Urothelium cell line (cell line): ENCODE measurements at regions not wholly inside any gene's neighbourhood (a gene's known extent, or its start where the extent isn't known, plus 50 kb on each side); places are given as distances from the start of the nearest gene placed in this dataset.

ENCODE experiments used
- DNase-seq: peaks from one replicate; pipeline ENCODE4 v3.0.0; 2011; ENCODE audit warnings: low spot score, mixed read lengths
- FAIRE-seq: peaks from 2 replicates; lab custom pipeline; 2011; peaks lifted over from hg19 to GRCh38; lab: Jason Lieb, UNC

DNA sequence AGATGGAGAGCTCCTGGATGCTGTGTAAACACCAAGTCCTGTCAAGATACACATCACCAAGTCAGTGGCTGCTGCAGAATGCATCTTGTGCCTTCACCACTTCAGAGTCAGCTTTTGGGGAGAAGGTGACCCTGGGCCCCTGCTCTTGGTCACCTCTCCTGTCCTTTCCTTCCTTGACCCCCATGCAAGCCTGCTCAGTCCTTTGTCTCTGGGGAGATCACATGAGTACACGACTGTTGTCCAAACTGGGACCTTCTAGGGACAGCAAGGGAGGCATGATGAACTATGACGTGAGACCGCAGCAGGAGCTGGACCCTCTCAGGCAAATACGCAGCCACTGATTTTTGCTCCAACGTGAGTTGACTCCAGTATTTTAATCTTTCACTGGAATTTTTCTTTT lies 706.9 kb upstream of the ID2 start:
- no peak for FAIRE-seq
- no peak for DNase-seq

DNA sequence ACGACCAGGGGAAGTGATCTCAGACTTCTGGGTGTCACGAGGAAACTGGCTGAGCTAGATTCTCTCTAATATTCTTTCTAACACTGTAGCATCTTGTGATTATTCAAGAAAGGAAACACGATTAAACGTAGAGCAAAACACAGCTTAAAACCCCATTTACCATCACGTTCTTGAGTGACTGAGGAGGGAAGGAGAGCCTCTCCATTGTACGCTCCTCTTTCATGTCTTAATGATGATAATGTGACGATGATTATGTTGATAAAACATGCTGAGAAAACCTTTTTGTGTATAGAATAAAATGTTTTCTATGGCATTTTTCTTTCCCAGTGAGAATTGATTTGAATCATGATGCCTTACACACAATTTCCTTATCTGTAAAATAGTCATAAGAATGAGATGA lies 705.6 kb upstream of the ID2 start:
- no peak for DNase-seq
- FAIRE-seq: no peak

DNA sequence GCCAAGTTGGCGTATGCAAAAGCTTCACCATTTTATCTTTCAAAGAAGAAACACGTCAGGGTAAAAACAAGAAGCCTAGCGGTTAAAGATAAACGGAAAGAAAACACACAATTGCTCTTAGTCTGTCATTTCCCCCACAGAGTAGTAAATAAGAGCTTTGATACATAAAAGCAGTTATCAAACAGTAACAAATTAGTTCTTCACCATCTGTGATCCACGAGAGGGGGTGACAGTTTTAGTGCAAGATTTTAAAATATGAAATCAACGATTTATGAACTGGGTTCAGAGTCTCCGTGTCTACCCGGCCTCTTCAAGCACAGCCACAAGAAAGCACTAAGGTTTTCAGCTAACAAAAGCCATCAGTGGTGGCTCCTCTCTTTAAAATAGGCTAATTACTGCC lies 703.9 kb upstream of the ID2 start:
- FAIRE-seq (no peak), DNase-seq (no peak)

DNA sequence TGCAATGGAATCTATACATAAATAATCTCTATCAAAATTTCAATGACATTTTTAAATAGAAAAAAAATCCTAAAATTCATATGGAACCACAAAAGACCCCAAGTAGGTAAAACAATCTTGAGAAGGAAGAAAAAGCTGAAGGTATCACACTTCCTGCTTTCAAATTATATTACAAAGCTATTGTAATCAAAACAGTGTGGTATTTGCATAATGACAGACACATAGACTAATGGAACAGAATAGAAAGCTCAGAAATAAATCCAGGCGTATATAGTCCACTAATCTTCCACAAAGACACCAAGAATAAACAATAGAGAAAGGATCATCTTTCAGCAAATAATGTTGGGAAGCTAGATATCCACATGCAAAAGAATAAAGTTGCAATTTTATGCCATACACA lies 699.8 kb upstream of the ID2 start:
- no peak for DNase-seq
- no peak for FAIRE-seq

DNA sequence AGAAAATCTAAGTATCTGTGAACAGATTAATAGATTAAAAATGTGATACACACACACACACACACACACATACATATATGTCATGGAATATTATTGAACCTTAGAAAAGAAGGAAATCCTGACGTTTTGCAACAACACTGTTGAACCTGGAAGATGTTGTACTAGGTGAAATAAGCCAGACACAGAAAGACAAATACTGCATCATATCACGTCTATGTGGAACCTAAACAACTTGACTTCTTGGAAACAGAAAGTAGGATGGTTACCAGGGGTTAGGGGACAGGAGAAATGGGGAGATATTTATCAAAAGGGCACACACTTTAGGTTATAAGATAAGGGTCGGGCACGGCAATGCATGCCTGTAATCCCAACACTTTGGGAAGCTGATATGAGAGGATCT lies 698.4 kb upstream of the ID2 start:
- DNase-seq: no peak
- FAIRE-seq: no peak

DNA sequence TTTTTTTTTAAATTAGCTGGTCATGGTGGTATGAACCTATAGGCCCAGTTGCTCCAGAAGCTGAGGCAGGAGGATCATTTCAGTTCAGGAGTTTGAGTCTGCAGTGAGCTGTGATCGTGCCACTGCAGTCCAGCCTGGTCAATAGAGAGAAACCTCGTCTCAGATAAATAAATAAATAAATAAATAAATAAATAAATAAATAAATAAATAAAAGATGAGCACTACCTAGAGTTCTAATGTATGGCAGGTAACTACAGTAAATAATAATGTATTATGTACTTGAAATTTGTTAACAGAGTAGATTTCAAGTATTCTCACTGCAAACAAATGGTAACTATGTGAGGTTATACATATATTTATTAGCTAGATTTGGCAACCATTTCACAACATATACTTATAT lies 697.9 kb upstream of the ID2 start:
- DNase-seq (no peak), FAIRE-seq (no peak)

DNA sequence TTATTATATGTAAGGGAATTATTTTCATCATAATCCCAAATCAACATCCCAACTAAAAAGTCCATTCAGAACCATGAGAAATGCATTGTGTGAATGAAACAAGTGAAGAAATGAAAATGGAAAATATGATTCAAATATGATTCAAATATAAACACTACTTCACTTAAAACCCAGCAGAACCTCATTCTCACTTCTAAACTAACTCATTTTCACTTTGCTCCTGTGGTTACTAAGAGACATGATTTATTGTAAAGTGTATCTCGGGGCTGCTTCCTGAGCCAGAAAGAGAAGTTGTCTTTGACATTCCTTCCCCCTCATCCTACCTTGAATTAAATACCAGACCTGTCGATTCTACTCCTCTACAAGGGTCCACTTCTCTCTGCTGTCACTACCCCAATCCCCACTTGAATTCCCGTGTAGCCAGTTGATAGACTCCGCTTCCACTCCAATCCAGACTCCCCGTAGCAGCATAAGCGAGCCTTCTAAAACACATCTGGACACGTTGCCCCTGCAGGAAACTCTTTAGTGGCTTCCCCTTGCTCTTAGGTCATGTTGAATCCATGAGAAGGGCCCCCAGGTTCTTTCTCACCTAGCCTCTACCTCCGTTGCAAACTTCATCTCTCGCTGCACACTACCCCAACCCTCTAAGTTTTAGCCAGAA lies 697.0 kb upstream of the ID2 start:
- DNase-seq (no peak), FAIRE-seq (no peak)

DNA sequence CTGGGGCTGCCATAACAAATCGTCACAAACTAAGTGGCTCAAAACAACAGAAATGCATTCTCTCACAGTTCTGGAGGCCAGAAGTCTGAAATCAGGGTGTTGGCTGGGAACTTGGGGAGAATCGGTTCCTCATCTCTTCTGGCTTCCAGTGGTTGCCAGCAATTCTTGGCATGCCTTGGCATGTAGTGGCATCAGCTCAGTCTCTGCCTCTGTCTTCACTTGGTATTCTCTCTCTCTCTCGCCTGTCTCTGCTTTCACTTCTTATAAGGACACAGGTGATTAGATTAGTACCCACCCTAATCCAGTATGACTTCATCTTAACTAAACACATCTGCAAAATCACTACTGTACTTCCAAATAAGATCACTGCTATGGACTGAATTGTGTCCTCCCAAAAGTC lies 695.4 kb upstream of the ID2 start:
- no peak for FAIRE-seq
- DNase-seq: no peak

DNA sequence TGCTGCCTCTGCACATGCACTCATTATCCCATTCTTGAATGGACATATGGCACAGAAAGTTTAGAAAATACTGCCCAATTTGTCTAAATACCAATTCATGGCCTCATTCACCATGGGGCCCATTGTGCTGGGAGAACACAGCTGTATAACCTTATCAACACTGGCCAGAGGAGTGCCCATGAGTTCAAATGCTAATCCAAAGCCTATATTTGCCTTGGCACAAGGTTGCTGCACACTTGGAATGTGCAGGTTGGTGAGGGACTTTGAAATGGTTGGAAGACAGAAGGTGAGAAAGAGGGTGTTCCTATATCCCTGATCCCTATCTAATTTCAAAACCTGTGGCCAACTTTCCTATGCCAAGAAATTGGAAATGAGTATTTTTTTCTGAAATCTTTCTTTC lies 693.9 kb upstream of the ID2 start:
- FAIRE-seq (no peak), DNase-seq (no peak)

DNA sequence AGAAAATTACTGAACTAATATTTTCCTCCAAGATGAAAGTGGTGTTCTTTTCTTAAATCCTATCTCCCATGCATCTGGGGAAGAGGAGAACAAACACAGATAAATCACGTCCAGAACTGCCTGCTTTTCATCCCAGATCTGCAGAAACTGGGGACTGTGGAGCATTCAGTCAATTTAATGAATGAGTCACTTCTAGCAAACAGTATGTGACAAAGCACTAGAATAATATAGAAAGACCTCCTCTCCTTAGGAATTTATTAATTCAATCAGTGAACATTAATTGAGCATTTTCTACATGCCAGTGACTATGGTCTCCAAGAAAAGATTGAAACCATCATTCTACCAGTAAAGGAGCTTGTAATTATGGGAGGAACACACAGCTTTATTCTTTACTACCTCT lies 693.4 kb upstream of the ID2 start:
- no peak for FAIRE-seq
- DNase-seq: no peak

DNA sequence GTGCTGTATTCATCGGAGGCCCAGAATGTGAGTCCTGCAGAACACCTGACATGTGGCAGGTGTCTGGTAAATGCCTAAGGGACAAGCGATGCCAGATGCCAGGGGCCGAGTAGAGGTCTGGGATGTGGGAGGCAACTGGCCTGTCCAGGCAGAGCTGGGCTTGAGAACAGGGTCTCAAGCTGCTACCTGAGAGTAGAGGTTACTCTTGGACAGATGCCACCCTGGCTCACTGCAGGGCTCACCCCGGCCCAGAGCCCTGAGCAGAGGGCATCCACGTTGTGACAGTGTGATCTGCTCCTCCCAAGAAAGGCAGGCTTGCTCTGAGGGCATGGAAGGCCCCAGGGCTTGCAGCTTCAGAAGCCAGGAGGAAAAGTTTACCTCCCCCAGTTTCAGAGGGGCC lies 692.0 kb upstream of the ID2 start:
- FAIRE-seq (no peak), DNase-seq (no peak)

DNA sequence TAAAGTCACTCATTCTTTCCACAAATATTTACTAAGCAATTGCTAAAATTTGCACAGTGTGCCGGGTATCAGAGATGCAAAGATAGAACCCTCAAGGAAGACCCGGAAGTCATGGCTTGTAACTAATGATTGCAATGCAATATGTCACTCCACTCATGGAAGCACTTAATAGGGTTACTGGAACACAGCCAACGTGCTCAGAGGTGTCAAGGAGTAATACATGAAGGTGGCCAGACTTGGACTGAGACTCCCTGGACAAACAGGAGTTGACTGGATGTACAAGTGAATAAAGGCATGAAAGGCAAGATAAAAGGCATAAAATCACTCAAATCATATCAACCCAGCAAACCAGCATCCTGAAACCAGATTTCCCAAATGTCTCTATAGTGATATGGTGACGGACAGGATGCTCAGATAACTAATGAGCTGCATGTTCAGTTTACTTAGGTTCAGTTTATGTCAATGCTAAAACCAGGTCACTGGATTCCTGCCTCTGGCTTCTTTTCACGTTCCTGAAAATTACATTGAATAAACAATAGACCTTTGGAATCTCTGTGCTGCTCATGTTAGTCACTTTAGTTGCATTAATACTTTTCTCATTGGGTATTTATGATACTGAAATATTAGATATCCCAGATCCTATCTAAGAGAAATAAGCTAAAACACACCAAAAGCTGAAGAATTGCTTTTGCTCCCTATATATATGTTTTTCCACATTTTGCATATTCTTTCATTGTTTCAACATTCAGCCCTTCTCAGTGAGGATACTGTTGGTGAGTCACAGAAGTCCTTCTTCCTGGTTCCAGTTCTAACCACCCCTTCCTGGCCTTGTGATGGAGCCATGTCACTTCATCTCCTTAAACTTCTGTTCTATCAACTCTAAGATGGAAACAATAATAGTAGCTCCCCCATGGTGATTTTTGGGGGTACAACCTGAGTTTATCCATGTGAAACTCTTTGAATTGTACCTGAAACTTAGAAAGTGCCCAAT lies 688.9 kb upstream of the ID2 start:
- DNase-seq: no peak

DNA sequence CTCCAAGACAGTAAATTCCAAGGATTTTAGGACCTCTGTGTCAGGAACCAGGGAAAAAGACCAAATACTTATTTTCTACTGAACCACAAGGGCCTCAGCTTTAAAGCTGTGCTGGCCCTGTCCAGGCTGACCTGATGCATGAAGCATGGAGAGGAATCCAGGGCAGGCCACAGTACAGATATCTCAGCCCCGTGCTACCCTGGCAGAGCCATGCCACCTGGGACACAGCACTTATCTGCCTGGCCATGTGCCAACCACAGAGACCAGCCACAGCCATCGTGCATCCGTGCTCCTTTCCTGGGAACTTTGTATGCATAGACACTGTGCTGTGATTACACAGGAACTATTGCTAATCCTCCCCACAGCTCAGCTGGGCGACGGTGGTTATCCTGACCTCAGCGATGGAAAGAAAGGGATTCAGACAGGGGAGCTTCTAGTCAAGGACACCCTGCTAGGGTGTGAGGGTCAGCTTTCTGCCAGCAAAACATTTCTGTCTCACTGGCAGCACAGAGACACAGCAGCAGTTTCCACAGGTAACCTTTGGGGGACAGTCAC lies 687.4 kb upstream of the ID2 start:
- no peak for FAIRE-seq
- DNase-seq: no peak

More for the DNA sequence above, 688.9 kb upstream of the ID2 start:
- no peak for FAIRE-seq

DNA sequence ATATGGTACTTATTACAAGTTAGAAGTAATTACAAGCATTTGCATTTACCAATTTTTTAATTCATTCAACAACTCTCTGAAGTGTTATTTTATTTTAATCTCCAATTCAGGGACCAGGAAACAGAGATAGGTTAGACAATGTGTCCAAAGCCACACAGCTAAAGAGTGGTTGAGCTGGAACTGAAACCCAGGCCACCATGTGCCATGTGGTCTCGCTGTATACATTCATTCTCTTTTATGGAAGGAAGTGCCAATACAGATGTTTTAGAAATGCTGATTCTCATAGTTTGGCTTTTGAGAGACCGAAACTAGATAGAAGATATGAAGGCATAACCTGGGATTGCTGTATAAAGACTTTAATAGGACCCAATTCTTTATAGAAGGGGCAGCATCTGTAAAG lies 684.6 kb upstream of the ID2 start:
- DNase-seq (no peak), FAIRE-seq (no peak)

DNA sequence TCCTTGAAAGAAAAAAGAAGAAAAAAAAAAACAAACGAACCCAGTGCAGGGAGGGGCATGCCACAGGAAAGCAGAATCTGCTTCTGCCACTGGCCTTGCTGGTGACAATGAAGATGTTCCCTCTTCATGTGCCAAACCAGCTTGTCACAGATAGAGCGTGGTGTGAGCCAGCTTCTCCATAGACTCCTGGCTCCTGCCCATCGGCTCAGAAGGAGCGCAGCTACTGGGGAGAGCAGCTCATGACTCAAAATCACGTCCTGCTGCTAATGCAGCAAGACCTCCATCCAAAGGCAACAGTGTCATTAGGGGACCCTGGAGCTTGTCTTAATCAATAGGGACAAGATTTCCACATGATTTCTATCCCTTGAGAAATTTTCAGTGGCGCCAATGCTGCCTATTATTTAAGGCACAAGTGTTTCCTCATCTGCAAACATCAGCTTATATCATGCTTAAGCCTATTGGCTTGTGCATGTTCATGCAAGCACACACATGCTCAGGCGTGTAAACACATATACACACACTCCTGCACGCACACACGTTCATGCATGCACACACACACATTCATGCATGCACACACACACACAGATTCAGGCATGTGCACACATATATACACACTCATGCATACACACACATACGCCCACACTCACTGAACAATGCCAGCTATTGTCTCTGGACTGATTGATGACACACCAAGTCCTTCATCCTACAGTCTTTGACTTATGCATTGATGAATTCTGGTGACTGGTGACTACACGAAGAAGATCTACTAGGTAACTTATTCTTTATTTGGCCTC lies 682.0 kb upstream of the ID2 start:
- FAIRE-seq (peak; percentile 40), DNase-seq (no peak)

DNA sequence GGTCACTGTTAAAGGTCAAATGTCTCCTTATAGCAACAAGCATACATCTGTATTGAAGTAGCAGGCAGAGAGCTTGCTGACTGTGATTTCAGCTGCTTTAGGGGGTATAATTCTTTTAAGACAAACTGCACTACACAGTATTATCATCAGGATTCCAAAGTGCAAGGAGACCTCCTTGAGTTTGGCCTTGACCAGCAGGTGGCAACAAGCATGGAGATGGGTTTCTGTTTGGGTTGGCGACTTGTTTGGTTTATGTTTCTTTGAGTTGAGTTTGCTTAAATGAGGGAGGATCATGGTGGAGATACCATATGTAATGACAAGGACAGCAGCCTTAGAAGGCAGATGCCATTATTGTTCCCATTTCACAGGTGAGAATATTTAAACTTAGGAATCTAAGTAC lies 681.0 kb upstream of the ID2 start:
- DNase-seq: no peak
- FAIRE-seq: no peak

DNA sequence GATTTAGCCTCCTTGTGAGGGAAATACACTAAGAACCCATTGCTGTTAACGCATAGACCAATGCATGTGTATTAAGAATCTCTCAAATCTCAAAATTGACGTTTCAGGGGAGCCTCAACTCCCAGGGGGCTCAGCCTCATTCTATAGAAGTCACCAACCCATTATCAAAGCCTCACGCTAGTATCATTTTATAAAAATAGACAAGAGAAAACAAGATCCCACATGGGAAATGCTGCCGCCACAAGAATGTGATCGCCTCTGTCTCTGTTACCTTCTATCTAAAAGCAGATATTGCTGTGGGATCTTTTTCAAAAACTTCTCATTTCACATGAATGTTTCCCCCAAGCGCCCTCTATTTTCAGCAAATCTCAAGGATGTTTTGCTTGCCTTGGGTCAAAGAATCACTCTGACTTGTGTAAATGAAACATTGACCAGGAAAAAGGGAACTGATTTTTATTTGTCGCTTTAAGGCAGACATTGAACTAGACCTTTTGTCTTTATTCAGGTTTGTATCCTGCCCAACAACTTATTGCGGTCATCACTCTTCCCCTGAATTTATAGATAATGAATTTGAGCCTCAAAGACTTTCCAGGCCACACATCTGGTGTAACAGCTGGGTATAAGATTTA lies 679.0 kb upstream of the ID2 start:
- no peak for DNase-seq
- FAIRE-seq: no peak

DNA sequence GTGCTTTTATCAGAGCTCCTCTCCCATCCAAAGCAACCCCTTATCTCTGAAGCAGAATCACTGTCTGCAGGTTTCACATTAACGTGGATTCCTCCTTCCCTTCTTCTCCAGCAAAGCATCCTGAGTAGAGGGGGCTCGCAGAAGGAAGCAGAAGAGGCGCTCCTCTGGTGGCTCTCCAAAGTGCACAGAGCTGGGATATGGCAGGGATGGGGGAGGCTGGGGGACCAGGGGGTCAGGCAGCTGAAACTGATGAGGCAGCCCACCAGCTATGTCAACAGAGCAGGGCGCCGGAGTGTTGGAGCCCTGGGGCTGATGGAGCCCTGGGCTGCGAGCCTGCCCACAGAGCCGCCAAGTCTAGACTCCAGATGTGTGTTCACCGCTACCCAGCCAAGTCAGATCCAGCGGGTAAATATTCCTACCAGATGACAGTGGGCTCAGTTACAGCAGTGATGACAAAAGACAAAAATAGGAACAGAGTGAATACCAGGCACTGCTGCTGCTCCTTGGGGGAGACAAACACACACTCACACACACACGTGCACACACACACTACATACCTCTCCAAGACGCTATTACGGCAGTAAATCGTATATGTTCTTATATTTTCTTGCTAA lies 678.3 kb upstream of the ID2 start:
- DNase-seq (no peak), FAIRE-seq (no peak)

DNA sequence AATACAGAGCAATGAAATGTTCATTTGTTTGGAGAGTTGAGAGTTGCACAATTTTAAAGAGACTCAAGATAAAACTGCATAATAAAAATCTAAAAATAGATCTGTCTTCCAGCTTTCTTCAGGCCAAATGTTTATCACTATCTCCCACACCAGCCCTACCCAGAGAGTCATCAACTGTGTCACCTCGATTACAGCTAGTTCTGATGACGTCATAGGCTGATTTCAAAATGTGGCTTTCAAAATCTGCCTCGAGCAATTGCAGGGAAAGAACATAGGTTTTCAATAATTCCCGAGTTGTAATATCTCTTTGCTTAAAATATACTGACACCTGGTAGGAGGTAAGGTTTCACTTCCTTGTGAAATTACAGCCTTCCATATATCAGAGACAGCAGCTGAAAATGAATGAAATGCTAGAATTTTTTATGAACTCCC lies 677.6 kb upstream of the ID2 start:
- no peak for FAIRE-seq
- DNase-seq: peak; percentile 13

DNA sequence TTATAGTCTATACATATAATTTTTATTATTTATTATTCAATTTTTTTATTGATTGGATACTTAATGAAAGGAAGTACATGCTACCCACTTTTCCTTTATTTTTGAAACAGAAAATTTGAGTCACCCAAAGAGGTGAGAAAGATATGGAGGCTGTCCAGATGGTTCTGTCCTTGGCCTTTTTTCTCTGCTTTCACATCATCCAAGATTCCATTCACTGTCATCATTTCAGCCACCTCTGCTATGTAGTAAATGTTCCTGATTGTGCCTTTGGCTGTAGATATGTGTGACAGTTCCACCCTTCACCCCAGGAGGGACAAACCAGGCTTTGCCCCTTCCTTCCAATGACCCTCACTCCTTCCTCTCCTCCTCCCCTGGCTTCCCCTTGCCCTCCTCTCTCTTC lies 675.7 kb upstream of the ID2 start:
- DNase-seq (no peak), FAIRE-seq (no peak)
